AG04450 (cell line): ENCODE measurements at regions not wholly inside any gene's neighbourhood (a gene's known extent, or its start where the extent isn't known, plus 50 kb on each side); places are given as distances from the start of the nearest gene placed in this dataset.

Experiments used
- CTCF ChIA-PET: fragments of 300-600, 350-600 bp; formaldehyde crosslinking; extraction: SDS; loops from one replicate; lab custom pipeline; 2022; ENCODE audit warnings: antibody characterized with exemption, inconsistent platforms; lab: Charles Lee
- POLR2A ChIA-PET: fragments of 350-600 bp; formaldehyde crosslinking; extraction: SDS; loops from one replicate; lab custom pipeline; 2021; ENCODE audit warnings: antibody characterized with exemption, inconsistent platforms; lab: Yijun Ruan, JAX
- DNase-seq: peaks from one replicate; pipeline ENCODE4 v3.0.0-alpha.2; 2011; ENCODE audit warnings: low read depth, low spot score
- H3K27ac ChIP-seq: one replicate; pipeline ENCODE4 v1.5.1; 2012; ENCODE audit warnings: low read depth, low read length, control low read depth
- H3K27me3 ChIP-seq: one replicate; pipeline ENCODE4 v1.6.0; 2012; ENCODE audit warnings: low read length; ENCODE audit not compliant: control insufficient read depth, insufficient read depth
- H3K4me3 ChIP-seq: 2 replicates; pipeline ENCODE4 v1.5.1; 2011; ENCODE audit warnings: mild to moderate bottlenecking, low read depth, low read length, control low read depth
- H3K9me3 ChIP-seq: 2 replicates; pipeline ENCODE4 v1.5.1; 2012; ENCODE audit warnings: low read length; ENCODE audit not compliant: control insufficient read depth, insufficient read depth
- TF ChIP-seq, protein P1 (sequence below): IDR thresholded peaks from 2 replicates; pipeline ENCODE4 v1.5.1; 2011; ENCODE audit warnings: low read depth, low read length, control low read depth, inconsistent platforms

DNA sequence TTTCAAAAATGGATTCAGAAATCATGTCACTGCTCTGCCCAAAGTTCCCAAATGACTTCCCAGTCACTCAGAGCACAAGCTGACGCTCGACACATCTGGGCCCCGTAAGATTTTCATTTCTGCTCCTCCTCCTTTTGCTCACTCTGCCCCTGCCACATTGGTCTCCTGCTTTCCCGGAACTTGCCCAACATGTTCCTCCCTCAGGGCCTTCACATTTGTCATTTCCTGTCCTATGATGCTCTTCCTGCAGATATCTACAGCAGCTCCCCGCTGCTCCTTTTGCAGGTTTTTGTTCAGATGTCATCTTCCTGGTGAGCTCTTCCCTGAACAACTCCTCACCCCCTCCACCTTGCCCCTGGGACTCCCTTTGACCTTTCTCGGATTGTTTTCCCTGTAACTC lies 58.5 kb upstream of the IVNS1ABP start:
- no peaks in the 10 kb centered on the region for H3K9me3 ChIP-seq
- no peak for DNase-seq
- CTCF ChIA-PET: no interaction called here
- POLR2A ChIA-PET: no interaction called here
- no peak overlapping the region for H3K4me3 ChIP-seq
- H3K27me3 ChIP-seq: no peaks in the 10 kb centered on the region
- H3K27ac ChIP-seq: no peak overlapping the region
- TF ChIP-seq, protein P1, sequence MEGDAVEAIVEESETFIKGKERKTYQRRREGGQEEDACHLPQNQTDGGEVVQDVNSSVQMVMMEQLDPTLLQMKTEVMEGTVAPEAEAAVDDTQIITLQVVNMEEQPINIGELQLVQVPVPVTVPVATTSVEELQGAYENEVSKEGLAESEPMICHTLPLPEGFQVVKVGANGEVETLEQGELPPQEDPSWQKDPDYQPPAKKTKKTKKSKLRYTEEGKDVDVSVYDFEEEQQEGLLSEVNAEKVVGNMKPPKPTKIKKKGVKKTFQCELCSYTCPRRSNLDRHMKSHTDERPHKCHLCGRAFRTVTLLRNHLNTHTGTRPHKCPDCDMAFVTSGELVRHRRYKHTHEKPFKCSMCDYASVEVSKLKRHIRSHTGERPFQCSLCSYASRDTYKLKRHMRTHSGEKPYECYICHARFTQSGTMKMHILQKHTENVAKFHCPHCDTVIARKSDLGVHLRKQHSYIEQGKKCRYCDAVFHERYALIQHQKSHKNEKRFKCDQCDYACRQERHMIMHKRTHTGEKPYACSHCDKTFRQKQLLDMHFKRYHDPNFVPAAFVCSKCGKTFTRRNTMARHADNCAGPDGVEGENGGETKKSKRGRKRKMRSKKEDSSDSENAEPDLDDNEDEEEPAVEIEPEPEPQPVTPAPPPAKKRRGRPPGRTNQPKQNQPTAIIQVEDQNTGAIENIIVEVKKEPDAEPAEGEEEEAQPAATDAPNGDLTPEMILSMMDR: no peak

DNA sequence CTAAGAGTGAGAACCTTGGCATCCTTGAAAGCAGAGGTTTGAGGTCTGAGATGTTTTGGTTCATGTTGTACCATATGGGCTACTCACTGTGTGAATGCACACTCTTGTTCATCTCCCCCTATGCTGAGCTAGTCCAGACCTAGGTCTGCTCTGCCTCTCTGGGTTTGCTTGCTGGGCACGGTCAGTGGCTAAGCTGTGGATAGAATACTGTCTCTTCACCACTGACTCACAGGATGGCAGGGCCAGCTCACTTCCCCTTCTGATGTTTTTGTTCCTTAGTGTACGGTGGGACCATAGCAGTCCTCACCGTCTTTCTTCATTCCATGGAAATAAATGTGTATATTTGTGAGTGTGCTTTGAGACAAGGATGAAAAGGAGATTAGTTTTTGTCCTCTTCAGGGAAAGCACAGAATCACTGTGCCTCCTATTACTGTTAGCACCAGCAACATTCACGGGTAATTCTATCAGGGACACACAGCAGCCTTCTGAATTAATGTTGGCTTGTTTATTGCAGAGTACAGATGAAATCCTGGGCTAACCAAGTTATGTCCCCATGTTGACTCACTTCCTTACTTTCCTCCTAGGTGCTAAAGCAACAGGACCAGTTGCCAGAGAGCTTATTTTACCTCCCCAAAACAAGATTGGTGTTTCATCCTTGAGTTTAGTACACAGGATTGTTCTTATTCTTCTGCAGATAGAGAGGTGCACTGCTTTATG lies 56.9 kb upstream of the IVNS1ABP start:
- H3K4me3 ChIP-seq: no peak overlapping the region
- POLR2A ChIA-PET: no interaction called here
- CTCF ChIA-PET: interaction anchor here (0.6 to 1.1 kb wide), 2 partner anchors 79 to 297 kb away, joined by 3 to 4 read pairs; no protein-coding TSS in a partner anchor
- no peak for DNase-seq
- no peaks in the 10 kb centered on the region for H3K9me3 ChIP-seq
- TF ChIP-seq, protein P1: no peak
- no peaks in the 10 kb centered on the region for H3K27me3 ChIP-seq
- H3K27ac ChIP-seq: no peak overlapping the region

DNA sequence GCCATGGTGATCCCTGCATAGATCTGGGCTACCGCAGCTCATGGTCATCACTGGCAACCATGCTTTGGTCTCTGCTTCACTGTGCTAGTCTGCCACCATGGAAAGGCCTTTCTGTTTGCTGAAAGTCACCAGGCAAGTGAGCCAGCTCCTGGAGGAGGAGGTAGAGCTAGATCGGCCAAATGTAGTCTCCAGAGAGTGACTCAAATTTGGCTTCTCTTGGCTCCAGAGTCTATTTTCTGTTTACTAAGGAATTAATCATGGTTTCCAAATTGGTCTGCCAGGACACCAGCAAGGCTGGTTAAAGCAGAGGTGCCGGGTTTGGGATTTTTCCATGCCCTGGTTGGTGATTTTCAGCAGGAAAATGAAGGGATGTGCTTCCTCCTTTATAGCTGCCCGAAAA lies 52.7 kb upstream of the IVNS1ABP start:
- ChIA-PET CTCF (no interaction called here), POLR2A (no interaction called here)
- TF ChIP-seq, protein P1: no peak
- H3K4me3 ChIP-seq: no peak overlapping the region
- no peak overlapping the region for H3K27ac ChIP-seq
- no peaks in the 10 kb centered on the region for H3K9me3 ChIP-seq
- DNase-seq: no peak
- H3K27me3 ChIP-seq: no peaks in the 10 kb centered on the region

DNA sequence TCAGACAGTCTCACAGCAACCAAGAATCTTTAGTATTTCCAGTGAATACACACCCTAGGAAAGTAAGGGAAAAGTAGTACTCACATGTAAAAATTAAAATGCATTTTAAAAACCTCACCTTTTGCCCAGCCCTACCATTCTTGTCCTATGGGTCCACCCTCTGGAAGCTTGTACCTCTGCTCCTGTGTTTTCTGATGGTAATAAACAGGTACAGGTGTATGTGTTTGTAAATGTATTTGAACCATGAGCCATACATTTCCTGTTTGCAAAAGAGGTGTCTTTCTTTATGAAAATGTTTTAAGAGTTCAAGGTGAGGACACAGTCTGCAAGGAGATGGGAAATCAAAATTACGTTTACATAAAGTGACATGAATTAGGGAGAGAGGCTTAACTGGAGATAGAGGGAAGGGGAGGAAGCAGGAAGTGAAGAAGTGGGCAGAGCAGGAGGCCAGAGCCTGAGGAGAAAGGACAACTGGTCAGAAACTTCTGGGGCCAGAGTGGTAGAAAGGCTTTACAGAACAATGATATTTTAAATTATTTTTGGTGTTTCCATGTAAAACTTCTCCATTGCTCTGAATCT lies 52.0 kb upstream of the IVNS1ABP start:
- Histone ChIP-seq H3K9me3 (no peaks in the 10 kb centered on the region), H3K27me3 (no peaks in the 10 kb centered on the region), H3K4me3 (no peak overlapping the region), H3K27ac (no peak overlapping the region)
- CTCF ChIA-PET: no interaction called here
- POLR2A ChIA-PET: no interaction called here
- no peak for DNase-seq
- TF ChIP-seq, protein P1: no peak

DNA sequence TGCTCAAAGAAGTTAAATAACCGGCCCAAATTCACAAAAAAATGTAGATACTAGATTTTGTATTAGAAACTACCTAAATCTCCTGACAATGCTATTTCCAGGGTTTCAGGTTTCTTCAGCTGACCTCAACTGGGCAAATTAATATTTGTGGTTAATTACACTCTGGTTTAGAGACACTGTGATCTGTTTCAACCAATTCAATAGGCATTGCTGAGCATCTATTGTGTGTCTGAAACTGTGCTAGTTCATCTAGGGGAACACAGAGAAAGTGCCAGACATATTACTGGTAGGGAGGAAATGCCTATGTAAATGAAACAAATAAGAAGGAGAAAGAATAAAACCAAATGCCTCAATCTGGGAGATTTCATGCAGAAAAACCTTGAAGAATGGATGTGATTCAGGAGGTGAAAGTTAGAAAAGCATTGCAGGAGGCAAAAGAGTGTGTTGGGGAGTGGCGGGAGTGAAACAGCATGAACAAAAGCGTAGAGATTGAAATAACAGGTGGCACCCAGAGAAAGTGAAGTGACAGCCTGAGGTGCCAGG lies 51.3 kb upstream of the IVNS1ABP start:
- ChIA-PET POLR2A (no interaction called here), CTCF (interaction anchor here (1.1 kb wide), 2 partner anchors 129 to 228 kb away, joined by 3 read pairs; no protein-coding TSS in a partner anchor)
- no peaks in the 10 kb centered on the region for H3K27me3 ChIP-seq
- H3K9me3 ChIP-seq: no peaks in the 10 kb centered on the region
- DNase-seq: no peak
- TF ChIP-seq, protein P1: no peak
- H3K4me3 ChIP-seq: no peak overlapping the region
- H3K27ac ChIP-seq: no peak overlapping the region
